Brain microvascular endothelial cell (primary cell): ENCODE measurements at regions not wholly inside any gene's neighbourhood (a gene's known extent, or its start where the extent isn't known, plus 50 kb on each side); places are given as distances from the start of the nearest gene placed in this dataset.
"Not testable (repeated sequence)": the region's sequence is repeated elsewhere in the genome, so short reads cannot be mapped to it uniquely, and the experiment has no call there.

Experiments used
- DNase-seq: peaks from one replicate; pipeline ENCODE4 v3.0.0-alpha.2; 2020
- H3K27ac ChIP-seq: fragments of 250-450 bp; sonication (Bioruptor Pico); 2 replicates; pipeline ENCODE4 v1.5.1; 2020; ENCODE audit warnings: mild to moderate bottlenecking, moderate library complexity
- H3K27me3 ChIP-seq: fragments of 250-450 bp; sonication (Bioruptor Pico); replicated peaks from 2 replicates; pipeline ENCODE4 v1.5.1; 2020; ENCODE audit warnings: mild to moderate bottlenecking
- H3K36me3 ChIP-seq: fragments of 250-450 bp; sonication (Bioruptor Pico); replicated peaks from 2 replicates; pipeline ENCODE4 v1.5.1; 2020; ENCODE audit warnings: mild to moderate bottlenecking
- H3K4me3 ChIP-seq: 2 replicates; pipeline ENCODE4 v1.5.1; 2011; ENCODE audit warnings: low read depth, mild to moderate bottlenecking, control low read depth, low read length, moderate library complexity
- CTCF ChIP-seq: IDR thresholded peaks from 2 replicates; pipeline ENCODE4 v1.5.1; 2011; ENCODE audit warnings: low read depth, mild to moderate bottlenecking, moderate library complexity, low read length, control low read depth, inconsistent platforms; ENCODE audit errors: missing control alignments
- in situ Hi-C: cut with HindIII; loops from 2 replicates; pipeline ENCODE4 v1.10.0; 2017; ENCODE audit warnings: low sequenced_read_pairs, low pct_ligation_motif_present

- no peak overlapping the region for H3K4me3 ChIP-seq
- in situ Hi-C loops: no loop called here
- no peak for TF ChIP-seq CTCF
- no peak overlapping the region for H3K27ac ChIP-seq
- no peaks in the 10 kb centered on the region for H3K27me3 ChIP-seq
- H3K36me3 ChIP-seq: no peaks in the 10 kb centered on the region
- no peak for DNase-seq
These were observed 259.1 kb upstream of the MINDY3 start for GRCh38 chr10:16119445-16119844.

GRCh38 chr10:16120563-16120962, 260.3 kb upstream of the MINDY3 start:
- Histone ChIP-seq H3K36me3 (no peaks in the 10 kb centered on the region), H3K27me3 (no peaks in the 10 kb centered on the region), H3K4me3 (no peak overlapping the region), H3K27ac (no peak overlapping the region)
- no peak for DNase-seq
- in situ Hi-C loops: no loop called here
- TF ChIP-seq CTCF: no peak

- no peaks in the 10 kb centered on the region for H3K36me3 ChIP-seq
- in situ Hi-C loops: no loop called here
These were observed 281.2 kb upstream of the MINDY3 start for GRCh38 chr10:16141499-16141898.

GRCh38 chr10:16146993-16147392, 286.7 kb upstream of the MINDY3 start:
- DNase-seq: no peak
- no peaks in the 10 kb centered on the region for H3K36me3 ChIP-seq
- no peaks in the 10 kb centered on the region for H3K27me3 ChIP-seq
- in situ Hi-C loops: no loop called here
- no peak for TF ChIP-seq CTCF
- H3K4me3 ChIP-seq: no peak overlapping the region
- H3K27ac ChIP-seq: no peak overlapping the region

More at GRCh38 chr10:16141499-16141898, 281.2 kb upstream of the MINDY3 start:
- DNase-seq: no peak
- no peak overlapping the region for H3K4me3 ChIP-seq
- no peak overlapping the region for H3K27ac ChIP-seq
- TF ChIP-seq CTCF: no peak
- H3K27me3 ChIP-seq: no peaks in the 10 kb centered on the region

- H3K27me3 ChIP-seq: no peaks in the 10 kb centered on the region
- no peaks in the 10 kb centered on the region for H3K36me3 ChIP-seq
- in situ Hi-C loops: no loop called here
- no peak for TF ChIP-seq CTCF
- H3K27ac ChIP-seq: no peak overlapping the region
- no peak for DNase-seq
- no peak overlapping the region for H3K4me3 ChIP-seq
These were observed 281.0 kb upstream of the PTER start for GRCh38 chr10:16155834-16156233.

GRCh38 chr10:16156681-16157080, 280.1 kb upstream of the PTER start:
- no peak for TF ChIP-seq CTCF
- DNase-seq: no peak
- Histone ChIP-seq H3K27me3 (no peaks in the 10 kb centered on the region), H3K27ac (no peak overlapping the region), H3K36me3 (no peaks in the 10 kb centered on the region), H3K4me3 (no peak overlapping the region)
- in situ Hi-C loops: no loop called here

- H3K4me3 ChIP-seq, H3K27ac ChIP-seq, DNase-seq, H3K36me3 ChIP-seq, H3K27me3 ChIP-seq, in situ Hi-C loops: not testable (repeated sequence)
These were observed 271.7 kb upstream of the PTER start for GRCh38 chr10:16165067-16165466.
